SK-N-SH (cell line): ENCODE measurements at regions not wholly inside any gene's neighbourhood (a gene's known extent, or its start where the extent isn't known, plus 50 kb on each side); places are given as distances from the start of the nearest gene placed in this dataset.

Experiments
- EZH2phosphoT487 ChIP-seq: fragments of 200-600 bp; sonication (generic); IDR thresholded peaks from 2 replicates; pipeline ENCODE4 v1.6.1; 2017; ENCODE audit warnings: low read depth, mixed run types, mild to moderate bottlenecking, antibody characterized with exemption, moderate library complexity, borderline replicate concordance
- FOXJ3 ChIP-seq: sonication (generic); formaldehyde crosslinking; IDR thresholded peaks from 2 replicates; pipeline ENCODE4 v1.5.1; 2020; ENCODE audit warnings: mild to moderate bottlenecking, missing genetic modification reagents
- IRF3 ChIP-seq: fragments of 150-350 bp; IDR thresholded peaks from 2 replicates; pipeline ENCODE4 v1.6.1; 2016; ENCODE audit warnings: mild to moderate bottlenecking, low read depth, low read length
- POLR2AphosphoS5 ChIP-seq: IDR thresholded peaks from 2 replicates; pipeline ENCODE4 v1.6.1; 2012; ENCODE audit warnings: low read depth, low read length
- RCOR1 ChIP-seq: fragments of 150-350 bp; IDR thresholded peaks from 2 replicates; pipeline ENCODE4 v1.6.1; 2017; ENCODE audit warnings: antibody characterized with exemption, low read length
- RXRA ChIP-seq: IDR thresholded peaks from 2 replicates; pipeline ENCODE4 v1.4.0; 2012; ENCODE audit warnings: low read depth, mild to moderate bottlenecking, borderline replicate concordance
- TF ChIP-seq, protein P1 (sequence below): fragments of 200-600 bp; sonication (generic); IDR thresholded peaks from 2 replicates; pipeline ENCODE4 v1.6.1; 2017; ENCODE audit warnings: antibody characterized with exemption, mild to moderate bottlenecking, moderate library complexity
- TF ChIP-seq, protein P2 (sequence below): IDR thresholded peaks from 2 replicates; pipeline ENCODE4 v1.6.1; 2012; ENCODE audit warnings: mild to moderate bottlenecking, low read depth, low read length, moderate library complexity

GRCh38 chr18:35777039-35777438, 195.4 kb upstream of the RMP24 start:
- TF ChIP-seq, protein P1, sequence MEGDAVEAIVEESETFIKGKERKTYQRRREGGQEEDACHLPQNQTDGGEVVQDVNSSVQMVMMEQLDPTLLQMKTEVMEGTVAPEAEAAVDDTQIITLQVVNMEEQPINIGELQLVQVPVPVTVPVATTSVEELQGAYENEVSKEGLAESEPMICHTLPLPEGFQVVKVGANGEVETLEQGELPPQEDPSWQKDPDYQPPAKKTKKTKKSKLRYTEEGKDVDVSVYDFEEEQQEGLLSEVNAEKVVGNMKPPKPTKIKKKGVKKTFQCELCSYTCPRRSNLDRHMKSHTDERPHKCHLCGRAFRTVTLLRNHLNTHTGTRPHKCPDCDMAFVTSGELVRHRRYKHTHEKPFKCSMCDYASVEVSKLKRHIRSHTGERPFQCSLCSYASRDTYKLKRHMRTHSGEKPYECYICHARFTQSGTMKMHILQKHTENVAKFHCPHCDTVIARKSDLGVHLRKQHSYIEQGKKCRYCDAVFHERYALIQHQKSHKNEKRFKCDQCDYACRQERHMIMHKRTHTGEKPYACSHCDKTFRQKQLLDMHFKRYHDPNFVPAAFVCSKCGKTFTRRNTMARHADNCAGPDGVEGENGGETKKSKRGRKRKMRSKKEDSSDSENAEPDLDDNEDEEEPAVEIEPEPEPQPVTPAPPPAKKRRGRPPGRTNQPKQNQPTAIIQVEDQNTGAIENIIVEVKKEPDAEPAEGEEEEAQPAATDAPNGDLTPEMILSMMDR: no peak
- TF ChIP-seq FOXJ3 (CRISPR knock-in tag) (no peak), EZH2phosphoT487 (no peak), IRF3 (no peak), RCOR1 (no peak), RXRA (no peak), POLR2AphosphoS5 (no peak)
- TF ChIP-seq, protein P2, sequence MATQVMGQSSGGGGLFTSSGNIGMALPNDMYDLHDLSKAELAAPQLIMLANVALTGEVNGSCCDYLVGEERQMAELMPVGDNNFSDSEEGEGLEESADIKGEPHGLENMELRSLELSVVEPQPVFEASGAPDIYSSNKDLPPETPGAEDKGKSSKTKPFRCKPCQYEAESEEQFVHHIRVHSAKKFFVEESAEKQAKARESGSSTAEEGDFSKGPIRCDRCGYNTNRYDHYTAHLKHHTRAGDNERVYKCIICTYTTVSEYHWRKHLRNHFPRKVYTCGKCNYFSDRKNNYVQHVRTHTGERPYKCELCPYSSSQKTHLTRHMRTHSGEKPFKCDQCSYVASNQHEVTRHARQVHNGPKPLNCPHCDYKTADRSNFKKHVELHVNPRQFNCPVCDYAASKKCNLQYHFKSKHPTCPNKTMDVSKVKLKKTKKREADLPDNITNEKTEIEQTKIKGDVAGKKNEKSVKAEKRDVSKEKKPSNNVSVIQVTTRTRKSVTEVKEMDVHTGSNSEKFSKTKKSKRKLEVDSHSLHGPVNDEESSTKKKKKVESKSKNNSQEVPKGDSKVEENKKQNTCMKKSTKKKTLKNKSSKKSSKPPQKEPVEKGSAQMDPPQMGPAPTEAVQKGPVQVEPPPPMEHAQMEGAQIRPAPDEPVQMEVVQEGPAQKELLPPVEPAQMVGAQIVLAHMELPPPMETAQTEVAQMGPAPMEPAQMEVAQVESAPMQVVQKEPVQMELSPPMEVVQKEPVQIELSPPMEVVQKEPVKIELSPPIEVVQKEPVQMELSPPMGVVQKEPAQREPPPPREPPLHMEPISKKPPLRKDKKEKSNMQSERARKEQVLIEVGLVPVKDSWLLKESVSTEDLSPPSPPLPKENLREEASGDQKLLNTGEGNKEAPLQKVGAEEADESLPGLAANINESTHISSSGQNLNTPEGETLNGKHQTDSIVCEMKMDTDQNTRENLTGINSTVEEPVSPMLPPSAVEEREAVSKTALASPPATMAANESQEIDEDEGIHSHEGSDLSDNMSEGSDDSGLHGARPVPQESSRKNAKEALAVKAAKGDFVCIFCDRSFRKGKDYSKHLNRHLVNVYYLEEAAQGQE: no peak
